A549 (cell line): ENCODE measurements at regions not wholly inside any gene's neighbourhood (a gene's known extent, or its start where the extent isn't known, plus 50 kb on each side); places are given as distances from the start of the nearest gene placed in this dataset.

Experiments used
- BHLHE40 ChIP-seq: IDR thresholded peaks from 2 replicates; pipeline ENCODE4 v1.6.1; 2012; ENCODE audit warnings: low read depth, low read length, inconsistent platforms
- MYC ChIP-seq: IDR thresholded peaks from 2 replicates; pipeline ENCODE4 v1.6.1; 2012; ENCODE audit warnings: mild to moderate bottlenecking, inconsistent platforms, low read length, improper control_type of control experiment, borderline replicate concordance
- POLR2AphosphoS2 ChIP-seq: conservative IDR thresholded peaks from 2 replicates; pipeline ENCODE4 v1.6.1; 2012; ENCODE audit warnings: low read length, improper control_type of control experiment, inconsistent platforms
- TF ChIP-seq, protein P1 (sequence below): fragments of >200 bp; sonication (Bioruptor Twin); formaldehyde crosslinking; IDR thresholded peaks from 3 replicates; pipeline ENCODE4 v1.5.1; 2016

DNA sequence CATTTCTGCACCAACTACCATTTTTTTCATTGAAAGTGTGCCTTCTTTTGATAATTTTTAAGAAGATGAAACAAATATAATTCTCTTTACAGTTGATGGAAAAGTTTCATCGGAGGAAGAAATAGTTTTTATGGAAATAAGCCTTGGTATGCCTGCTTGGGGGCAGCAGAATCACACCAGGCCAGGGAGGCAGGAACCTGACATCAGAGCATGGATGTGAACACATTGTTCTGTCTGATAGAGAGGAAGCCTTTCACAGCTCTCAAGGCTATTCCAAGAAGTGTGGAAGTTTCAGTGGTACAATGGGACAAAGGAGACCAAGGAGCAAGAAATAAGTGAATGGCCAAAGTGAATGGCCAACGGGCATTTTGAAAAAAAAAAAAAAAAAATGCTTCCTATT, 162.2 kb upstream of the KCNK2 start:
- TF ChIP-seq POLR2AphosphoS2 = no peak
- TF ChIP-seq, protein P1, sequence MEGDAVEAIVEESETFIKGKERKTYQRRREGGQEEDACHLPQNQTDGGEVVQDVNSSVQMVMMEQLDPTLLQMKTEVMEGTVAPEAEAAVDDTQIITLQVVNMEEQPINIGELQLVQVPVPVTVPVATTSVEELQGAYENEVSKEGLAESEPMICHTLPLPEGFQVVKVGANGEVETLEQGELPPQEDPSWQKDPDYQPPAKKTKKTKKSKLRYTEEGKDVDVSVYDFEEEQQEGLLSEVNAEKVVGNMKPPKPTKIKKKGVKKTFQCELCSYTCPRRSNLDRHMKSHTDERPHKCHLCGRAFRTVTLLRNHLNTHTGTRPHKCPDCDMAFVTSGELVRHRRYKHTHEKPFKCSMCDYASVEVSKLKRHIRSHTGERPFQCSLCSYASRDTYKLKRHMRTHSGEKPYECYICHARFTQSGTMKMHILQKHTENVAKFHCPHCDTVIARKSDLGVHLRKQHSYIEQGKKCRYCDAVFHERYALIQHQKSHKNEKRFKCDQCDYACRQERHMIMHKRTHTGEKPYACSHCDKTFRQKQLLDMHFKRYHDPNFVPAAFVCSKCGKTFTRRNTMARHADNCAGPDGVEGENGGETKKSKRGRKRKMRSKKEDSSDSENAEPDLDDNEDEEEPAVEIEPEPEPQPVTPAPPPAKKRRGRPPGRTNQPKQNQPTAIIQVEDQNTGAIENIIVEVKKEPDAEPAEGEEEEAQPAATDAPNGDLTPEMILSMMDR = no peak
- TF ChIP-seq BHLHE40 = no peak
- no peak for TF ChIP-seq MYC
